GM10248 (cell line): ENCODE measurements at regions not wholly inside any gene's neighbourhood (a gene's known extent, or its start where the extent isn't known, plus 50 kb on each side); places are given as distances from the start of the nearest gene placed in this dataset.

ENCODE experiments used
- CTCF ChIA-PET: fragments of 300-600 bp; sonication (Branson Sonifier 250); formaldehyde crosslinking; extraction: SDS; loops from one replicate; lab custom pipeline; 2021; ENCODE audit warnings: antibody characterized with exemption; lab: Yijun Ruan, JAX
- POLR2A ChIA-PET: fragments of 350-650 bp; sonication (Branson Sonifier 250); formaldehyde crosslinking; extraction: SDS; loops from one replicate; lab custom pipeline; 2020; ENCODE audit warnings: antibody characterized with exemption; lab: Yijun Ruan, JAX
- DNase-seq: peaks from one replicate; pipeline ENCODE4 v3.0.0; 2012; ENCODE audit errors: extremely low spot score
- CTCF ChIP-seq: IDR thresholded peaks from 2 replicates; pipeline ENCODE4 v1.5.1; 2012; ENCODE audit warnings: mild to moderate bottlenecking, low read depth; ENCODE audit errors: extremely low read depth, missing control alignments, control extremely low read depth

- TF ChIP-seq CTCF, result no peak
- no peak for DNase-seq
- ChIA-PET POLR2A (no interaction called here), CTCF (interaction anchor here (1.4 to 5.2 kb wide), 4 partner anchors 11 to 1804 kb away, joined by 5 to 37 read pairs (median 24); no protein-coding TSS in a partner anchor)
These were observed 528.3 kb upstream of the CFAP20DC start for GRCh38 chr3:59578129-59578528.

- CTCF ChIA-PET, result interaction anchor here (1.6 to 5.2 kb wide), 10 partner anchors 10 to 1805 kb away, joined by 6 to 37 read pairs (median 16); no protein-coding TSS in a partner anchor
- POLR2A ChIA-PET, result interaction anchor here (0.7 kb wide), 1 partner anchor 1086 kb away, joined by 3 read pairs; no protein-coding TSS in a partner anchor
- TF ChIP-seq CTCF, result no peak
- DNase-seq, result no peak
These were observed 526.8 kb upstream of the CFAP20DC start for GRCh38 chr3:59576606-59577005.

GRCh38 chr3:59575113-59576001 is 525.5 kb upstream of the CFAP20DC start:
- TF ChIP-seq CTCF, result peak; percentile 92
- CTCF ChIA-PET, result interaction anchor here (0.6 to 5.2 kb wide), 39 partner anchors 9 to 1809 kb away, joined by 3 to 37 read pairs (median 3); no protein-coding TSS in a partner anchor
- DNase-seq, result peak; percentile 75
- POLR2A ChIA-PET, result no interaction called here

GRCh38 chr3:59573911-59574310 is 524.1 kb upstream of the CFAP20DC start:
- no peak for DNase-seq
- TF ChIP-seq CTCF, result no peak
- ChIA-PET CTCF (interaction anchor here (1.6 to 5.2 kb wide), 7 partner anchors 16 to 1808 kb away, joined by 3 to 37 read pairs (median 16); no protein-coding TSS in a partner anchor), POLR2A (no interaction called here)

GRCh38 chr3:59572106-59572505 is 522.3 kb upstream of the CFAP20DC start:
- DNase-seq, result no peak
- TF ChIP-seq CTCF, result no peak
- POLR2A ChIA-PET, result no interaction called here
- CTCF ChIA-PET, result no interaction called here

GRCh38 chr3:59570806-59571205 is 521.0 kb upstream of the CFAP20DC start:
- TF ChIP-seq CTCF, result no peak

More at GRCh38 chr3:59570806-59571205, 521.0 kb upstream of the CFAP20DC start:
- POLR2A ChIA-PET, result no interaction called here
- no peak for DNase-seq
- CTCF ChIA-PET, result no interaction called here
